Erythroblast (primary cell): ENCODE measurements at regions not wholly inside any gene's neighbourhood (a gene's known extent, or its start where the extent isn't known, plus 50 kb on each side); places are given as distances from the start of the nearest gene placed in this dataset.

Experiments
- GATA1 ChIP-seq: IDR thresholded peaks from 2 replicates; pipeline ENCODE4 v1.6.1; 2011; ENCODE audit warnings: low read depth, mild to moderate bottlenecking, control low read depth, low read length, moderate library complexity
- POLR2A ChIP-seq: IDR thresholded peaks from 2 replicates; pipeline ENCODE4 v1.6.1; 2011; ENCODE audit warnings: mild to moderate bottlenecking, low read length

- TF ChIP-seq POLR2A = no peak
- TF ChIP-seq GATA1 = no peak
These were observed 204.4 kb downstream of the OTOL1 start for GRCh38 chr3:161700998-161701397.
